ENCODE measurements at regions not wholly inside any gene's neighbourhood (a gene's known extent, or its start where the extent isn't known, plus 50 kb on each side); places are given as distances from the start of the nearest gene placed in this dataset.

- H3F3A ChIP-seq (ENCODE audit: control insufficient read depth, insufficient read depth), result no peaks in the 10 kb centered on the region
- H3K79me2 ChIP-seq (ENCODE audit: control insufficient read depth, low read length), result no peaks in the 10 kb centered on the region
- H3K9me3 ChIP-seq (ENCODE audit: control insufficient read depth, insufficient read depth, low read length), result no peaks in the 10 kb centered on the region
- H3K36me3 ChIP-seq (ENCODE audit: control insufficient read depth, low read length), result no peaks in the 10 kb centered on the region
- no peaks in the 10 kb centered on the region for H3K9me2 ChIP-seq (replicated peaks; ENCODE audit: control insufficient read depth, low read length)
- H3K27me3 ChIP-seq (ENCODE audit: control insufficient read depth, low read length), result no peaks in the 10 kb centered on the region
- no peaks in the 10 kb centered on the region for H3K4me1 ChIP-seq (ENCODE audit: control insufficient read depth, low read length)
- no peaks in the 10 kb centered on the region for H4K20me1 ChIP-seq (ENCODE audit: control insufficient read depth, insufficient read depth, low read depth, low read length)
- H3K27ac ChIP-seq (ENCODE audit: low read depth, low read length), result no peak overlapping the region
- H3K4me2 ChIP-seq (ENCODE audit: low read length), result no peak overlapping the region
- no peak overlapping the region for H3K4me3 ChIP-seq (ENCODE audit: low read length)
- TF ChIP-seq EZH2phosphoT487 (IDR thresholded peaks at IDR 0.05; ENCODE audit: borderline replicate concordance, low read length) (no peak), CTCF (IDR thresholded peaks at IDR 0.05; ENCODE audit: low read depth, low read length, poor library complexity, severe bottlenecking) (no peak)
Measured at GRCh38 chr9:107410420-107410819, 79.1 kb downstream of the KLF4 start.

- no peaks in the 10 kb centered on the region for H3K79me2 ChIP-seq (ENCODE audit: control insufficient read depth, low read length)
- no peaks in the 10 kb centered on the region for H3K27me3 ChIP-seq (ENCODE audit: control insufficient read depth, low read length)
Measured at GRCh38 chr9:107409581-107410389, 79.8 kb downstream of the KLF4 start.

GRCh38 chr9:107407675-107408074 lies 81.9 kb downstream of the KLF4 start:
- no peaks in the 10 kb centered on the region for H3K27me3 ChIP-seq (ENCODE audit: control insufficient read depth, low read length)
- H3F3A ChIP-seq (ENCODE audit: control insufficient read depth, insufficient read depth), result no peaks in the 10 kb centered on the region
- TF ChIP-seq EZH2phosphoT487 (IDR thresholded peaks at IDR 0.05; ENCODE audit: borderline replicate concordance, low read length) (no peak), CTCF (IDR thresholded peaks at IDR 0.05; ENCODE audit: low read depth, low read length, poor library complexity, severe bottlenecking) (no peak)
- H3K9me3 ChIP-seq (ENCODE audit: control insufficient read depth, insufficient read depth, low read length), result no peaks in the 10 kb centered on the region
- no peak overlapping the region for H3K4me3 ChIP-seq (ENCODE audit: low read length)
- no peaks in the 10 kb centered on the region for H3K4me1 ChIP-seq (ENCODE audit: control insufficient read depth, low read length)
- no peaks in the 10 kb centered on the region for H3K79me2 ChIP-seq (ENCODE audit: control insufficient read depth, low read length)
- H3K36me3 ChIP-seq (ENCODE audit: control insufficient read depth, low read length), result no peaks in the 10 kb centered on the region
- no peaks in the 10 kb centered on the region for H3K9me2 ChIP-seq (replicated peaks; ENCODE audit: control insufficient read depth, low read length)
- no peaks in the 10 kb centered on the region for H4K20me1 ChIP-seq (ENCODE audit: control insufficient read depth, insufficient read depth, low read depth, low read length)
- H3K4me2 ChIP-seq (ENCODE audit: low read length), result no peak overlapping the region
- no peak overlapping the region for H3K27ac ChIP-seq (ENCODE audit: low read depth, low read length)

More at GRCh38 chr9:107409581-107410389, 79.8 kb downstream of the KLF4 start:
- H3K4me1 ChIP-seq (ENCODE audit: control insufficient read depth, low read length), result no peaks in the 10 kb centered on the region
- no peaks in the 10 kb centered on the region for H3F3A ChIP-seq (ENCODE audit: control insufficient read depth, insufficient read depth)
- H3K36me3 ChIP-seq (ENCODE audit: control insufficient read depth, low read length), result no peaks in the 10 kb centered on the region
- no peaks in the 10 kb centered on the region for H4K20me1 ChIP-seq (ENCODE audit: control insufficient read depth, insufficient read depth, low read depth, low read length)
- H3K9me3 ChIP-seq (ENCODE audit: control insufficient read depth, insufficient read depth, low read length), result no peaks in the 10 kb centered on the region
- no peaks in the 10 kb centered on the region for H3K9me2 ChIP-seq (replicated peaks; ENCODE audit: control insufficient read depth, low read length)
- TF ChIP-seq CTCF (IDR thresholded peaks at IDR 0.05; ENCODE audit: low read depth, low read length, poor library complexity, severe bottlenecking) (no peak), EZH2phosphoT487 (IDR thresholded peaks at IDR 0.05; ENCODE audit: borderline replicate concordance, low read length) (no peak)
- no peak overlapping the region for H3K4me2 ChIP-seq (ENCODE audit: low read length)
- H3K4me3 ChIP-seq (ENCODE audit: low read length), result no peak overlapping the region
- no peak overlapping the region for H3K27ac ChIP-seq (ENCODE audit: low read depth, low read length)

Measured in DOHH2 (cell line).